B cell (primary cell): ENCODE measurements at regions not wholly inside any gene's neighbourhood (a gene's known extent, or its start where the extent isn't known, plus 50 kb on each side); places are given as distances from the start of the nearest gene placed in this dataset.

ENCODE experiments used
- ATAC-seq: fragments of 200-7000 bp; cut with Tn5 transposase; one replicate; pipeline ENCODE4 v1.10.0; 2021; ENCODE audit warnings: low read depth, mild to moderate bottlenecking, moderate number of reproducible peaks, moderate library complexity
- CTCF ChIA-PET: fragments of 350-600 bp; sonication (Branson Sonifier 250); formaldehyde crosslinking; loops from one replicate; lab custom pipeline; 2021; ENCODE audit warnings: antibody characterized with exemption, inconsistent platforms; lab: Charles Lee
- POLR2A ChIA-PET: fragments of 350-600 bp; sonication (Branson Sonifier 250); formaldehyde crosslinking; loops from one replicate; lab custom pipeline; 2021; ENCODE audit warnings: antibody characterized with exemption; lab: Charles Lee
- DNase-seq: peaks from one replicate; pipeline ENCODE4 v3.0.0; 2013
- H2AFZ ChIP-seq: 2 replicates; pipeline ENCODE4 v1.6.1; 2012; ENCODE audit warnings: mild to moderate bottlenecking, low read depth, low read length; ENCODE audit not compliant: insufficient read depth, poor library complexity, severe bottlenecking
- H3K27ac ChIP-seq, 2 donors: 1 replicate in 1 of 2; 2 replicates in 1 of 2; pipeline ENCODE4 v1.5.1; 2012 to 2013; ENCODE audit warnings: low read length in 2 of 2, mild to moderate bottlenecking in 2 of 2, moderate library complexity in 1 of 2
- H3K27me3 ChIP-seq, 4 experiments: fragments of 200-600 bp in 1 of 4; sonication (generic) in 1 of 4; replicated peaks in 1 of 4; 1 replicate in 2 of 4; 2 replicates in 2 of 4; pipeline versions ENCODE4 v1.6.1 to v1.7.0; 2013 to 2016; ENCODE audit warnings: low read length in 3 of 4, mild to moderate bottlenecking in 2 of 4, mixed read lengths in 1 of 4, moderate library complexity in 1 of 4; ENCODE audit not compliant: insufficient read depth in 4 of 4, control insufficient read depth in 3 of 4; ENCODE audit errors: control extremely low read depth in 1 of 4
- H3K36me3 ChIP-seq, 2 experiments: replicated peaks in 1 of 2; 1 replicate in 1 of 2; 2 replicates in 1 of 2; pipeline versions ENCODE4 v1.6.1 to v1.7.1; 2013; ENCODE audit warnings: low read length in 1 of 2; ENCODE audit not compliant: insufficient read depth in 2 of 2, control insufficient read depth in 1 of 2; ENCODE audit errors: control extremely low read depth in 1 of 2, extremely low read depth in 1 of 2
- H3K4me1 ChIP-seq, 2 donors: fragments of 200-600 bp in 1 of 2; sonication (generic) in 1 of 2; 1 replicate in 1 of 2; 2 replicates in 1 of 2; pipeline versions ENCODE4 v1.5.1 to v1.6.1; 2013 to 2017; ENCODE audit warnings: low read length in 2 of 2; ENCODE audit not compliant: control insufficient read depth in 2 of 2, insufficient read depth in 2 of 2
- H3K4me2 ChIP-seq: replicated peaks from 2 replicates; pipeline ENCODE3; 2012; ENCODE audit warnings: mild to moderate bottlenecking, low read depth, low read length; ENCODE audit not compliant: poor library complexity, severe bottlenecking
- H3K4me3 ChIP-seq, 5 experiments: fragments of 200-600 bp in 1 of 5; sonication (generic) in 1 of 5; 1 replicate in 3 of 5; 2 replicates in 2 of 5; pipeline versions ENCODE4 v1.5.1 to v1.7.0; 2011 to 2016; ENCODE audit warnings: low read length in 4 of 5, mild to moderate bottlenecking in 4 of 5, low read depth in 2 of 5, control low read depth in 1 of 5, moderate library complexity in 1 of 5; ENCODE audit not compliant: insufficient read depth in 1 of 5; ENCODE audit errors: control extremely low read depth in 1 of 5, extremely low read depth in 1 of 5
- H3K79me2 ChIP-seq: fragments of 200-600 bp; sonication (generic); one replicate; pipeline ENCODE4 v1.6.0; 2016; ENCODE audit warnings: low read length; ENCODE audit not compliant: control insufficient read depth, insufficient read depth
- H3K9ac ChIP-seq: fragments of 200-600 bp; sonication (generic); 2 replicates; pipeline ENCODE4 v1.6.1; 2017; ENCODE audit warnings: mild to moderate bottlenecking, low read length, moderate library complexity
- H3K9me3 ChIP-seq, 3 donors: one replicate each; pipeline versions ENCODE4 v1.6.1 to v1.7.1; 2013; ENCODE audit warnings: low read length in 2 of 3; ENCODE audit not compliant: control insufficient read depth in 2 of 3, insufficient read depth in 1 of 3; ENCODE audit errors: control extremely low read depth in 1 of 3
- H4K20me1 ChIP-seq: 2 replicates; pipeline ENCODE4 v1.6.0; 2012; ENCODE audit warnings: mild to moderate bottlenecking, low read length; ENCODE audit not compliant: insufficient read depth, control insufficient read depth, poor library complexity, severe bottlenecking
- H3K27ac Mint-ChIP-seq: one replicate; pipeline ENCODE4 v1.8.0; 2021; ENCODE audit warnings: mixed read lengths
- H3K27me3 Mint-ChIP-seq: one replicate; pipeline ENCODE4 v1.8.0; 2021; ENCODE audit warnings: mixed read lengths
- H3K4me1 Mint-ChIP-seq: one replicate; pipeline ENCODE4 v1.8.0; 2021; ENCODE audit warnings: mixed read lengths
- H3K4me3 Mint-ChIP-seq: one replicate; pipeline ENCODE4 v1.8.0; 2021; ENCODE audit warnings: mixed read lengths
- H3K9me3 Mint-ChIP-seq: one replicate; pipeline ENCODE4 v1.8.0; 2022; ENCODE audit warnings: mixed read lengths; ENCODE audit not compliant: insufficient read depth
- CTCF ChIP-seq: fragments of 200-600 bp; IDR thresholded peaks from one replicate; pipeline ENCODE4 v1.8.0; 2022; ENCODE audit warnings: antibody characterized with exemption, mild to moderate bottlenecking
- EZH2 ChIP-seq: IDR thresholded peaks from 2 replicates; pipeline ENCODE4 v1.6.1; 2012; ENCODE audit warnings: borderline replicate concordance, low read depth, mild to moderate bottlenecking, moderate library complexity, low read length; ENCODE audit not compliant: insufficient read depth, poor library complexity, severe bottlenecking
- WGBS: methylation state at CpG from one replicate; pipeline ENCODE4 v1.1.5; 2013; ENCODE audit warnings: missing lambda C conversion rate; ENCODE audit not compliant: insufficient coverage; 5-methylcytosine and 5-hydroxymethylcytosine counted together
- intact Hi-C: fragments of 100-400 bp; cut with micrococcal nuclease; formaldehyde crosslinking; loops from one replicate; pipeline ENCODE4 v1.10.0; 2022

- Histone ChIP-seq H3K27me3 (no peaks in the 10 kb centered on the region), H4K20me1 (no peaks in the 10 kb centered on the region), H2AFZ (no peak overlapping the region), H3K9me3 (peaks cover 0 to 3% (median 0%) of the 10 kb centered on the region in 3 donors), H3K79me2 (no peaks in the 10 kb centered on the region), H3K4me2 (no peak overlapping the region), H3K4me3 (no peak overlapping the region), H3K4me1 (no peaks in the 10 kb centered on the region), H3K9ac (no peak overlapping the region), H3K36me3 (no peaks in the 10 kb centered on the region), H3K27ac (no peak overlapping the region)
- H3K4me1 Mint-ChIP-seq: peaks cover 2% of the 10 kb centered on the region
- DNase-seq (no peak), ATAC-seq (no peak)
- no peak overlapping the region for H3K4me3 Mint-ChIP-seq
- 95% methylated on average over 9 of the region's 9 CpGs for WGBS
- peaks cover 40% of the 10 kb centered on the region for H3K27me3 Mint-ChIP-seq
- TF ChIP-seq CTCF (no peak), EZH2 (no peak)
- ChIA-PET CTCF (interaction anchor here (0.8 to 1.6 kb wide), 2 partner anchors 17 to 21 kb away, joined by 3 to 7 read pairs; no protein-coding TSS in a partner anchor), POLR2A (no interaction called here)
- intact Hi-C loops: no loop called here
- peaks cover 12% of the 10 kb centered on the region for H3K9me3 Mint-ChIP-seq
- no peak overlapping the region for H3K27ac Mint-ChIP-seq
Measured at GRCh38 chr16:82242201-82242600, 72.2 kb upstream of the MPHOSPH6 start.

GRCh38 chr16:82241469-82242052 lies 71.5 kb upstream of the MPHOSPH6 start:
- Histone ChIP-seq H3K9ac (no peak overlapping the region), H2AFZ (no peak overlapping the region), H3K36me3 (no peaks in the 10 kb centered on the region), H3K27me3 (no peaks in the 10 kb centered on the region), H4K20me1 (no peaks in the 10 kb centered on the region), H3K9me3 (peaks cover 0 to 3% (median 0%) of the 10 kb centered on the region in 3 donors), H3K4me2 (no peak overlapping the region), H3K79me2 (no peaks in the 10 kb centered on the region), H3K27ac (no peak overlapping the region), H3K4me3 (no peak overlapping the region), H3K4me1 (no peaks in the 10 kb centered on the region)
- DNase-seq (no peak), ATAC-seq (no peak)
- Mint-ChIP-seq H3K27ac (no peak overlapping the region), H3K4me1 (peaks cover 2% of the 10 kb centered on the region), H3K4me3 (no peak overlapping the region), H3K9me3 (peaks cover 12% of the 10 kb centered on the region), H3K27me3 (peaks cover 46% of the 10 kb centered on the region)
- POLR2A ChIA-PET: no interaction called here
- intact Hi-C loops: no loop called here
- TF ChIP-seq EZH2: no peak
- no peak for TF ChIP-seq CTCF
- CTCF ChIA-PET: interaction anchor here (1.6 kb wide), 1 partner anchor 22 kb away, joined by 7 read pairs; no protein-coding TSS in a partner anchor
- 80% methylated on average over 4 of the region's 5 CpGs for WGBS
